ENCODE measurements at regions not wholly inside any gene's neighbourhood (a gene's known extent, or its start where the extent isn't known, plus 50 kb on each side); places are given as distances from the start of the nearest gene placed in this dataset.

GRCh38 chr3:153679714-153680113, 441.5 kb upstream of the ARHGEF26 start:
- no peak overlapping the region for H3K4me3 ChIP-seq

GRCh38 chr3:153680526-153680925, 440.7 kb upstream of the ARHGEF26 start:
- Histone ChIP-seq H3K4me3 (no peak overlapping the region), H3K27ac (no peak overlapping the region)

More at GRCh38 chr3:153679714-153680113, 441.5 kb upstream of the ARHGEF26 start:
- H3K27ac ChIP-seq, result no peak overlapping the region

- Histone ChIP-seq H3K4me3 (no peak overlapping the region), H3K27ac (no peak overlapping the region)
Observed at GRCh38 chr3:153681057-153681456, 440.1 kb upstream of the ARHGEF26 start.

- H3K4me3 ChIP-seq, result no peak overlapping the region
- no peak overlapping the region for H3K27ac ChIP-seq
Observed at GRCh38 chr3:153688301-153689120, 432.7 kb upstream of the ARHGEF26 start.

GRCh38 chr3:153693207-153693606, 428.0 kb upstream of the ARHGEF26 start:
- Histone ChIP-seq H3K4me3 (no peak overlapping the region), H3K27ac (no peak overlapping the region)

- no peak overlapping the region for H3K4me3 ChIP-seq
- H3K27ac ChIP-seq, result no peak overlapping the region
Observed at GRCh38 chr3:153702106-153702505, 419.1 kb upstream of the ARHGEF26 start.

- Histone ChIP-seq H3K4me3 (no peak overlapping the region), H3K27ac (no peak overlapping the region)
Observed at GRCh38 chr3:153704115-153704514, 417.1 kb upstream of the ARHGEF26 start.

GRCh38 chr3:153706706-153707105, 414.5 kb upstream of the ARHGEF26 start:
- H3K27ac ChIP-seq, result no peak overlapping the region
- no peak overlapping the region for H3K4me3 ChIP-seq

- H3K27ac ChIP-seq, result no peak overlapping the region
- no peak overlapping the region for H3K4me3 ChIP-seq
Observed at GRCh38 chr3:153714016-153714415, 407.2 kb upstream of the ARHGEF26 start.

- H3K4me3 ChIP-seq, result no peak overlapping the region
Observed at GRCh38 chr3:153714588-153715290, 406.5 kb upstream of the ARHGEF26 start.

GRCh38 chr3:153722157-153722556, 399.0 kb upstream of the ARHGEF26 start:
- Histone ChIP-seq H3K4me3 (no peak overlapping the region), H3K27ac (no peak overlapping the region)

More at GRCh38 chr3:153714588-153715290, 406.5 kb upstream of the ARHGEF26 start:
- H3K27ac ChIP-seq, result no peak overlapping the region

GRCh38 chr3:153731071-153731470, 390.1 kb upstream of the ARHGEF26 start:
- no peak overlapping the region for H3K27ac ChIP-seq

GRCh38 chr3:153734777-153735551, 386.2 kb upstream of the ARHGEF26 start:
- no peak overlapping the region for H3K4me3 ChIP-seq
- no peak overlapping the region for H3K27ac ChIP-seq

More at GRCh38 chr3:153731071-153731470, 390.1 kb upstream of the ARHGEF26 start:
- H3K4me3 ChIP-seq, result no peak overlapping the region

GRCh38 chr3:153740109-153740508, 381.1 kb upstream of the ARHGEF26 start:
- Histone ChIP-seq H3K27ac (no peak overlapping the region), H3K4me3 (no peak overlapping the region)

- no peak overlapping the region for H3K27ac ChIP-seq
- no peak overlapping the region for H3K4me3 ChIP-seq
Observed at GRCh38 chr3:153744889-153745288, 376.3 kb upstream of the ARHGEF26 start.

GRCh38 chr3:153746211-153746610, 375.0 kb upstream of the ARHGEF26 start:
- Histone ChIP-seq H3K27ac (no peak overlapping the region), H3K4me3 (no peak overlapping the region)

- Histone ChIP-seq H3K27ac (no peak overlapping the region), H3K4me3 (no peak overlapping the region)
Observed at GRCh38 chr3:153749070-153749610, 372.1 kb upstream of the ARHGEF26 start.

- Histone ChIP-seq H3K4me3 (no peak overlapping the region), H3K27ac (no peak overlapping the region)
Observed at GRCh38 chr3:153752405-153753027, 368.7 kb upstream of the ARHGEF26 start.

GRCh38 chr3:153753035-153753434, 368.2 kb upstream of the ARHGEF26 start:
- Histone ChIP-seq H3K27ac (no peak overlapping the region), H3K4me3 (no peak overlapping the region)

- H3K4me3 ChIP-seq, result no peak overlapping the region
- no peak overlapping the region for H3K27ac ChIP-seq
Observed at GRCh38 chr3:153756816-153757215, 364.4 kb upstream of the ARHGEF26 start.
